MCF 10A (cell line): ENCODE measurements at regions not wholly inside any gene's neighbourhood (a gene's known extent, or its start where the extent isn't known, plus 50 kb on each side); places are given as distances from the start of the nearest gene placed in this dataset.

ENCODE experiments used
- BruUV-seq: library from RNA; stranded (reverse); fragments of 400-500 nt; replicated peaks from 2 replicates; lab custom pipeline; 2021; lab: Mats Ljungman, UMichigan
- CTCF ChIA-PET: fragments of 300-600 bp; sonication (Branson Sonifier 250); formaldehyde crosslinking; extraction: SDS; loops from one replicate; lab custom pipeline; 2021; ENCODE audit warnings: antibody characterized with exemption, inconsistent platforms; lab: Yijun Ruan, JAX
- POLR2A ChIA-PET: fragments of 300-600, 350-650 bp; sonication (Branson Sonifier 250); formaldehyde crosslinking; extraction: SDS; loops from one replicate; lab custom pipeline; 2020; ENCODE audit warnings: antibody characterized with exemption, inconsistent platforms; lab: Yijun Ruan, JAX
- DNase-seq: peaks from one replicate; pipeline ENCODE4 v3.0.0-alpha.2; 2018; ENCODE audit not compliant: unreplicated experiment
- H3K27ac Mint-ChIP-seq: one replicate; pipeline ENCODE4 v1.8.0; 2022; ENCODE audit warnings: mild to moderate bottlenecking, low read depth, mixed read lengths; ENCODE audit not compliant: unreplicated experiment
- H3K27me3 Mint-ChIP-seq: one replicate; pipeline ENCODE4 v1.8.0; 2022; ENCODE audit warnings: mixed read lengths; ENCODE audit not compliant: insufficient read depth, unreplicated experiment
- H3K36me3 Mint-ChIP-seq: one replicate; pipeline ENCODE4 v1.8.0; 2022; ENCODE audit warnings: mild to moderate bottlenecking, moderate library complexity, mixed read lengths; ENCODE audit not compliant: insufficient read depth, unreplicated experiment
- H3K4me1 Mint-ChIP-seq: one replicate; pipeline ENCODE4 v1.8.0; 2022; ENCODE audit warnings: mixed read lengths; ENCODE audit not compliant: insufficient read depth, unreplicated experiment
- H3K4me3 Mint-ChIP-seq: one replicate; pipeline ENCODE4 v1.8.0; 2022; ENCODE audit warnings: mild to moderate bottlenecking, moderate library complexity, mixed read lengths; ENCODE audit not compliant: unreplicated experiment
- H3K9me3 Mint-ChIP-seq: one replicate; pipeline ENCODE4 v1.8.0; 2022; ENCODE audit warnings: mixed read lengths; ENCODE audit not compliant: unreplicated experiment
- intact Hi-C: fragments of 100-400 bp; cut with micrococcal nuclease; formaldehyde crosslinking; loops from 2 replicates; pipeline ENCODE4 v1.14.1; 2022
- TF ChIP-seq, protein P1 (sequence below): fragments of 200-600 bp; IDR thresholded peaks from one replicate; pipeline ENCODE4 v1.8.0; 2022; ENCODE audit warnings: antibody characterized with exemption, mild to moderate bottlenecking; ENCODE audit not compliant: unreplicated experiment

DNA sequence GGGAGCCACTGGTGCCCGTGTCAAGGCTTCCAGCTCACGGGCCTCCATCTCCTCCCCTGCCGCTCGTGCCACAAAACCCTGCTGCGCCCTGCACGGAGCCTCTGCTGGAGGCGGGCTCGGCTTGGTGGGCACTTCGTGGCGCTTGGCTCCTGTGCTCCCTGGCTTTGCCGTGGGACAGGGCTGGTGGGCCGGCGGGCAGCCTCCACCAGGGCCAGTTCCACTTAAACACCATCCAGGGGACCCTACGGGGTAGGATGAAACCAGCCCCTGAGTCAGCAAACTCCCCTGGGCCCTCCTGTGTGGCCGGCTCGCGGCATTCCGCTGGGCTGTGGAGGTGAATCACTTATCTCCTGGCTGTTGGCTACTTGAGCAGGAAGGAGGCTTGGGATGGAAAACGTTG lies 1304.6 kb downstream of the BRD1 start:
- no peaks in the 10 kb centered on the region for H3K4me1 Mint-ChIP-seq
- TF ChIP-seq, protein P1, sequence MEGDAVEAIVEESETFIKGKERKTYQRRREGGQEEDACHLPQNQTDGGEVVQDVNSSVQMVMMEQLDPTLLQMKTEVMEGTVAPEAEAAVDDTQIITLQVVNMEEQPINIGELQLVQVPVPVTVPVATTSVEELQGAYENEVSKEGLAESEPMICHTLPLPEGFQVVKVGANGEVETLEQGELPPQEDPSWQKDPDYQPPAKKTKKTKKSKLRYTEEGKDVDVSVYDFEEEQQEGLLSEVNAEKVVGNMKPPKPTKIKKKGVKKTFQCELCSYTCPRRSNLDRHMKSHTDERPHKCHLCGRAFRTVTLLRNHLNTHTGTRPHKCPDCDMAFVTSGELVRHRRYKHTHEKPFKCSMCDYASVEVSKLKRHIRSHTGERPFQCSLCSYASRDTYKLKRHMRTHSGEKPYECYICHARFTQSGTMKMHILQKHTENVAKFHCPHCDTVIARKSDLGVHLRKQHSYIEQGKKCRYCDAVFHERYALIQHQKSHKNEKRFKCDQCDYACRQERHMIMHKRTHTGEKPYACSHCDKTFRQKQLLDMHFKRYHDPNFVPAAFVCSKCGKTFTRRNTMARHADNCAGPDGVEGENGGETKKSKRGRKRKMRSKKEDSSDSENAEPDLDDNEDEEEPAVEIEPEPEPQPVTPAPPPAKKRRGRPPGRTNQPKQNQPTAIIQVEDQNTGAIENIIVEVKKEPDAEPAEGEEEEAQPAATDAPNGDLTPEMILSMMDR: no peak
- H3K27ac Mint-ChIP-seq: no peak overlapping the region
- H3K36me3 Mint-ChIP-seq: no peaks in the 10 kb centered on the region
- peaks cover 30% of the 10 kb centered on the region for H3K9me3 Mint-ChIP-seq
- no peak overlapping the region for H3K4me3 Mint-ChIP-seq
- POLR2A ChIA-PET: no interaction called here
- CTCF ChIA-PET: no interaction called here
- intact Hi-C loops: no loop called here
- BruUV-seq: no TSS peak
- H3K27me3 Mint-ChIP-seq: no peaks in the 10 kb centered on the region
- DNase-seq: no peak

- Mint-ChIP-seq H3K4me3 (no peak overlapping the region), H3K4me1 (no peaks in the 10 kb centered on the region), H3K9me3 (peaks cover 30% of the 10 kb centered on the region), H3K36me3 (no peaks in the 10 kb centered on the region), H3K27me3 (no peaks in the 10 kb centered on the region), H3K27ac (no peak overlapping the region)
- POLR2A ChIA-PET: no interaction called here
- no TSS peak for BruUV-seq
- TF ChIP-seq, protein P1: no peak
- intact Hi-C loops: no loop called here
- no peak for DNase-seq
- CTCF ChIA-PET: no interaction called here
Measured at GRCh38 chr22:48522271-48522670, 1305.4 kb downstream of the BRD1 start.

GRCh38 chr22:48520884-48521588 lies 1306.6 kb downstream of the BRD1 start:
- no peak for DNase-seq
- H3K4me1 Mint-ChIP-seq: no peaks in the 10 kb centered on the region
- no peak overlapping the region for H3K27ac Mint-ChIP-seq
- intact Hi-C loops: no loop called here
- TF ChIP-seq, protein P1: no peak
- no peaks in the 10 kb centered on the region for H3K27me3 Mint-ChIP-seq
- ChIA-PET CTCF (interaction anchor here (0.7 kb wide), 1 partner anchor 1186 kb away, joined by 3 read pairs; no protein-coding TSS in a partner anchor), POLR2A (no interaction called here)
- H3K9me3 Mint-ChIP-seq: peaks cover 21% of the 10 kb centered on the region
- no peak overlapping the region for H3K4me3 Mint-ChIP-seq
- H3K36me3 Mint-ChIP-seq: no peaks in the 10 kb centered on the region
- BruUV-seq: no TSS peak

GRCh38 chr22:48520207-48520606 lies 1307.5 kb downstream of the BRD1 start:
- DNase-seq: no peak
- Mint-ChIP-seq H3K27ac (no peak overlapping the region), H3K4me3 (no peak overlapping the region), H3K27me3 (no peaks in the 10 kb centered on the region), H3K36me3 (no peaks in the 10 kb centered on the region), H3K9me3 (peaks cover 17% of the 10 kb centered on the region), H3K4me1 (no peaks in the 10 kb centered on the region)
- CTCF ChIA-PET: no interaction called here
- POLR2A ChIA-PET: no interaction called here
- BruUV-seq: no TSS peak
- intact Hi-C loops: no loop called here
- TF ChIP-seq, protein P1: no peak
